Mesothelial cell of epicardium (in vitro differentiated cells): ENCODE measurements at regions not wholly inside any gene's neighbourhood (a gene's known extent, or its start where the extent isn't known, plus 50 kb on each side); places are given as distances from the start of the nearest gene placed in this dataset.

Experiments used
- DNase-seq, 2 experiments: peaks; one replicate each; pipeline ENCODE4 v3.0.0; 2021; ENCODE audit warnings: low spot score in 2 of 2; ENCODE audit not compliant: unreplicated experiment in 2 of 2
- H3K27ac Mint-ChIP-seq: 2 replicates; pipeline ENCODE4 v1.8.0; 2021; ENCODE audit warnings: mixed read lengths
- H3K27me3 Mint-ChIP-seq: 2 replicates; pipeline ENCODE4 v1.8.0; 2021; ENCODE audit warnings: low read depth, mixed read lengths
- H3K36me3 Mint-ChIP-seq: 2 replicates; pipeline ENCODE4 v1.8.0; 2021; ENCODE audit warnings: mixed read lengths
- H3K4me1 Mint-ChIP-seq: 2 replicates; pipeline ENCODE4 v1.8.0; 2021; ENCODE audit warnings: mixed read lengths
- H3K4me3 Mint-ChIP-seq: 2 replicates; pipeline ENCODE4 v1.8.0; 2021; ENCODE audit warnings: mild to moderate bottlenecking, moderate library complexity, mixed read lengths
- H3K9me3 Mint-ChIP-seq: 2 replicates; pipeline ENCODE4 v1.8.0; 2021; ENCODE audit warnings: mixed read lengths
- TF ChIP-seq, protein P1 (sequence below): fragments of 200-600 bp; sonication (generic); IDR thresholded peaks from one replicate; pipeline ENCODE4 v1.5.0; 2021; ENCODE audit warnings: antibody characterized with exemption; ENCODE audit not compliant: unreplicated experiment

DNA sequence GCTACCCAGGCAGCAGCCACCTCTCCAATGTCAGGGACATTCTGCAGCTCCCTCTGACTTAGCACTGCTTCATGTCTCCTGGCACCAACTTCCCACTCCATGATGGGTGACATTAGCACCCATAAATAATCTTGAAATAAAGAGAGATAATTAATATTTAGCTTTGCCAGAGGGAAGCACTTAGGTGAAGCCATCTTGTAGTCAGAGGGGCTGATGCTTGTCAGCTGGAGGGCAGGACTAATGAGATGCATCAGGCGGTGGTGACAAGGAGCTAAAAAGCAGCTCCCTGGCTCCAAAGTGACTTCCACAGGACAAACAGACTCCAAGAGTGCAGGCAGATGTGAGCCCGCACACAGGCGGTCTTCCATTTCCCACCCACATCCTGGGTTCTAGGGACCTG lies 153.0 kb upstream of the ID2 start:
- Mint-ChIP-seq H3K4me1 (peaks cover 16% of the 10 kb centered on the region), H3K36me3 (peaks cover 5% of the 10 kb centered on the region), H3K27me3 (no peaks in the 10 kb centered on the region), H3K9me3 (peaks cover 15% of the 10 kb centered on the region), H3K27ac (no peak overlapping the region), H3K4me3 (no peak overlapping the region)
- DNase-seq, result no peak
- TF ChIP-seq, protein P1, sequence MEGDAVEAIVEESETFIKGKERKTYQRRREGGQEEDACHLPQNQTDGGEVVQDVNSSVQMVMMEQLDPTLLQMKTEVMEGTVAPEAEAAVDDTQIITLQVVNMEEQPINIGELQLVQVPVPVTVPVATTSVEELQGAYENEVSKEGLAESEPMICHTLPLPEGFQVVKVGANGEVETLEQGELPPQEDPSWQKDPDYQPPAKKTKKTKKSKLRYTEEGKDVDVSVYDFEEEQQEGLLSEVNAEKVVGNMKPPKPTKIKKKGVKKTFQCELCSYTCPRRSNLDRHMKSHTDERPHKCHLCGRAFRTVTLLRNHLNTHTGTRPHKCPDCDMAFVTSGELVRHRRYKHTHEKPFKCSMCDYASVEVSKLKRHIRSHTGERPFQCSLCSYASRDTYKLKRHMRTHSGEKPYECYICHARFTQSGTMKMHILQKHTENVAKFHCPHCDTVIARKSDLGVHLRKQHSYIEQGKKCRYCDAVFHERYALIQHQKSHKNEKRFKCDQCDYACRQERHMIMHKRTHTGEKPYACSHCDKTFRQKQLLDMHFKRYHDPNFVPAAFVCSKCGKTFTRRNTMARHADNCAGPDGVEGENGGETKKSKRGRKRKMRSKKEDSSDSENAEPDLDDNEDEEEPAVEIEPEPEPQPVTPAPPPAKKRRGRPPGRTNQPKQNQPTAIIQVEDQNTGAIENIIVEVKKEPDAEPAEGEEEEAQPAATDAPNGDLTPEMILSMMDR, result no peak

- TF ChIP-seq, protein P1, result no peak
- Mint-ChIP-seq H3K27me3 (no peaks in the 10 kb centered on the region), H3K4me3 (no peak overlapping the region), H3K27ac (no peak overlapping the region), H3K36me3 (peaks cover 5% of the 10 kb centered on the region), H3K4me1 (peaks cover 18% of the 10 kb centered on the region), H3K9me3 (peaks cover 15% of the 10 kb centered on the region)
- DNase-seq, result no peak
Observed at GRCh38 chr2:8529706-8530277, 152.1 kb upstream of the ID2 start.

DNA sequence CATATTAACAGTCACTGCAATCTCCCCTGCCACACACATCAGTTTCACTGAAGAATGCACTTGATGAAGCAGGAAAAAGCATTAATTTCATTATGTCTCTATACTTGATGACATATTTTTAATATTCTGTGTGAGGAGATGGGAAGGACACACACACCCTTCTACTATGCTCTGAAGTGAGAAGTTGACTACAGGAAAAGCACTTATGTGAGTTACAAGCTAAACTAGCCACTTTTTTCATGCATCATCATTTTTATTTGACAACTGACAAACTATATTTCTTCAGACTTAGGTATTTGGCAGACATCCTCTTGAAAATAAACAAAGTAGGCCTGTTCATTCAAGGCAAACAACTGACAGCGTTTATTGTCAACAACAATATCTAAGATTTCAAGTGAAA lies 150.4 kb upstream of the ID2 start:
- TF ChIP-seq, protein P1, result no peak
- H3K9me3 Mint-ChIP-seq, result peaks cover 15% of the 10 kb centered on the region
- H3K27ac Mint-ChIP-seq, result no peak overlapping the region
- no peak for DNase-seq
- no peaks in the 10 kb centered on the region for H3K27me3 Mint-ChIP-seq
- H3K4me1 Mint-ChIP-seq, result peaks cover 23% of the 10 kb centered on the region
- H3K36me3 Mint-ChIP-seq, result peaks cover 5% of the 10 kb centered on the region
- H3K4me3 Mint-ChIP-seq, result no peak overlapping the region

- Mint-ChIP-seq H3K36me3 (peaks cover 5% of the 10 kb centered on the region), H3K27me3 (no peaks in the 10 kb centered on the region), H3K4me3 (no peak overlapping the region), H3K9me3 (peaks cover 15% of the 10 kb centered on the region), H3K4me1 (peaks cover 28% of the 10 kb centered on the region), H3K27ac (no peak overlapping the region)
- TF ChIP-seq, protein P1, result no peak
- DNase-seq, result no peak
Observed at GRCh38 chr2:8532438-8532837, 149.4 kb upstream of the ID2 start.

- Mint-ChIP-seq H3K27ac (no peak overlapping the region), H3K9me3 (peaks cover 15% of the 10 kb centered on the region)
- TF ChIP-seq, protein P1, result no peak
Observed at GRCh38 chr2:8533923-8534322, 147.9 kb upstream of the ID2 start.

GRCh38 chr2:8534386-8534728 lies 147.5 kb upstream of the ID2 start:
- DNase-seq, result no peak
- H3K4me3 Mint-ChIP-seq, result no peak overlapping the region
- TF ChIP-seq, protein P1, result no peak
- peaks cover 46% of the 10 kb centered on the region for H3K4me1 Mint-ChIP-seq
- no peaks in the 10 kb centered on the region for H3K27me3 Mint-ChIP-seq
- peaks cover 5% of the 10 kb centered on the region for H3K36me3 Mint-ChIP-seq
- peaks cover 15% of the 10 kb centered on the region for H3K9me3 Mint-ChIP-seq
- H3K27ac Mint-ChIP-seq, result no peak overlapping the region

More at GRCh38 chr2:8533923-8534322, 147.9 kb upstream of the ID2 start:
- H3K36me3 Mint-ChIP-seq, result peaks cover 5% of the 10 kb centered on the region
- DNase-seq, result no peak
- no peaks in the 10 kb centered on the region for H3K27me3 Mint-ChIP-seq
- H3K4me1 Mint-ChIP-seq, result peaks cover 43% of the 10 kb centered on the region
- no peak overlapping the region for H3K4me3 Mint-ChIP-seq
